ENCODE measurements at regions not wholly inside any gene's neighbourhood (a gene's known extent, or its start where the extent isn't known, plus 50 kb on each side); places are given as distances from the start of the nearest gene placed in this dataset.

DNA sequence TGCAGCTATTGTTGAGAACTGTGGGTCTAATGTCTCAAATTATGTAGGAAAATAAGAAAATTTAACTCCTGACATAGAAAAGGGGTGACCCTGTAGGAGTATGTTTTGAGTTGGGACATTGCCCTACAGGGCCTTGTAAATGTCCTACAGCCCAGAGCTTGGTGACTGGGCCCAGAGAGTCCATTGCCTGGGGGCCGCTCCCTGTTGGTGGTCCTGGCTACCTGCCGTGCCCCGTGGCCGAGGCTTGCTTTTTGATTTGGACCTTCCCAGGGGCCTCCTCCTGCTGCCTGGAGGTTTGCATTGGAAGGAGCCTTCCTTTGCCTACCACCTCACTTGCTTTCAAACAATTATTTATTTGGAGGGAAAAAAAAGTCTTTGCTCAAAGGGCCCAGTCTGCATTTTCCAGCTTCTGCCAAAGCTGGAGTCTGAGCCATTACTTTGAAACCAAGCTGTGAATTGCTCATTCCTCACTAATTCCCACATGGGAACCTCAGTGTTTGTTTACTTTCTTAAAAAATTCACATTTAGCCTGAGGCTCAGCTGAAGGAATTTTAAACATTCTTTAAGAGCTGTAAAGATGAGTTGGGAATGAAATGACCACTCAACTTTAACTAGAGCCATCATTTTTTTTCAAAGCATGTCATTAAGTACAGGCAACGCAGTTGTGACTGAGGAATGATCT, 355.0 kb downstream of the GLRX3 start:
- Histone ChIP-seq H3K27me3 (ENCODE audit: control insufficient read depth, insufficient read depth, low read length) (no peaks in the 10 kb centered on the region), H3K4me3 (ENCODE audit: low read depth, low read length) (no peak overlapping the region), H3K27ac (ENCODE audit: low read depth, low read length) (peak overlapping the region; percentile 29; the same call in 1 of the 2 replicates), H3K36me3 (ENCODE audit: control insufficient read depth, insufficient read depth, low read length) (no peaks in the 10 kb centered on the region), H3K9ac (ENCODE audit: low read length) (peak overlapping the region; percentile 29), H3K4me1 (ENCODE audit: control insufficient read depth, insufficient read depth, low read length) (peaks cover 31% of the 10 kb centered on the region), H3K9me3 (ENCODE audit: control insufficient read depth, insufficient read depth, low read depth, low read length) (no peaks in the 10 kb centered on the region)

- Histone ChIP-seq H3K36me3 (ENCODE audit: control insufficient read depth, insufficient read depth, low read length) (no peaks in the 10 kb centered on the region), H3K9me3 (ENCODE audit: control insufficient read depth, insufficient read depth, low read depth, low read length) (no peaks in the 10 kb centered on the region), H3K4me3 (ENCODE audit: low read depth, low read length) (no peak overlapping the region), H3K27ac (ENCODE audit: low read depth, low read length) (0 out of 2 replicates have a peak overlapping the region, but pooled peaks have one; percentile 29), H3K27me3 (ENCODE audit: control insufficient read depth, insufficient read depth, low read length) (no peaks in the 10 kb centered on the region), H3K9ac (ENCODE audit: low read length) (peak overlapping the region; percentile 29), H3K4me1 (ENCODE audit: control insufficient read depth, insufficient read depth, low read length) (peaks cover 31% of the 10 kb centered on the region)
Observed at GRCh38 chr10:130491693-130492050, 355.5 kb downstream of the GLRX3 start.

GRCh38 chr10:130492266-130492934, 356.2 kb downstream of the GLRX3 start:
- Histone ChIP-seq H3K4me3 (ENCODE audit: low read depth, low read length) (no peak overlapping the region), H3K9ac (ENCODE audit: low read length) (no peak overlapping the region), H3K36me3 (ENCODE audit: control insufficient read depth, insufficient read depth, low read length) (no peaks in the 10 kb centered on the region), H3K27ac (ENCODE audit: low read depth, low read length) (no peak overlapping the region), H3K9me3 (ENCODE audit: control insufficient read depth, insufficient read depth, low read depth, low read length) (no peaks in the 10 kb centered on the region), H3K27me3 (ENCODE audit: control insufficient read depth, insufficient read depth, low read length) (no peaks in the 10 kb centered on the region), H3K4me1 (ENCODE audit: control insufficient read depth, insufficient read depth, low read length) (peaks cover 26% of the 10 kb centered on the region)

- peaks cover 21% of the 10 kb centered on the region for H3K4me1 ChIP-seq (ENCODE audit: control insufficient read depth, insufficient read depth, low read length)
- H3K27ac ChIP-seq (ENCODE audit: low read depth, low read length) = no peak overlapping the region
- H3K9ac ChIP-seq (ENCODE audit: low read length) = no peak overlapping the region
- H3K27me3 ChIP-seq (ENCODE audit: control insufficient read depth, insufficient read depth, low read length) = no peaks in the 10 kb centered on the region
- H3K9me3 ChIP-seq (ENCODE audit: control insufficient read depth, insufficient read depth, low read depth, low read length) = no peaks in the 10 kb centered on the region
- H3K4me3 ChIP-seq (ENCODE audit: low read depth, low read length) = no peak overlapping the region
- no peaks in the 10 kb centered on the region for H3K36me3 ChIP-seq (ENCODE audit: control insufficient read depth, insufficient read depth, low read length)
Observed at GRCh38 chr10:130493021-130493420, 356.8 kb downstream of the GLRX3 start.

DNA sequence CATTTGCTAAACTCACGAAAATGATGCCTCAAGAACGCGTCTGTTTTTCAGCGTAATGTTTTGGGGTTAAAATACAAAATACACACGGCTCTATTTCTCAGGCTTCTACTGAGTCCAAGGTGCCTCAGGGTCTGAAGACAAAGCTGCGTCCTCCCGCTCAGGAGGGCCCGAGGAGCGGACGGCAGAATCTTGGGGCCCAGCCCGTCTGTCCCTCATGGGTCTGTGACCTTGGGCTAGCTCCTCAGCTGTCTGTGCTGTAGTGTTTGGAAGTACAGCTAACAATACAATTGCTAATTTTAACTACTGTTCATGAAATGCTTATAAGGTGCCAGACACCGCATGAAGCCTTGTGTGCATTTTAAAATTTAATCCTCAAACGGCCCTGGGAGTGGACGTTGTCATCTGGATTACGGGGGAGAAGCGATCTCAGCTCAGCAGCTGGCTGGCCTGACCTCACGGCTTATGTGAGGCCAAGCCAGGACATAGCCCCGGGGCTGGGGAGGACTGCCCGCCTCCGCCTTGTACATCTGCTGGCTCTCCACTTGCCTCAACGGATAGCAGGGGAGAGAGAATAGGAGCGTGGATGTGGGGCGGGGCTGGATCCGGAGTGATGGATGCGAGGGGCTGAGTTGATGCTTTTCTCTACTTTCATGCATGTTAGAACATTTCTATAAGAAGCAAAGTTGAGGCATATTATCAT, 357.4 kb downstream of the GLRX3 start:
- no peak overlapping the region for H3K27ac ChIP-seq (ENCODE audit: low read depth, low read length)
- H3K36me3 ChIP-seq (ENCODE audit: control insufficient read depth, insufficient read depth, low read length) = no peaks in the 10 kb centered on the region
- H3K4me1 ChIP-seq (ENCODE audit: control insufficient read depth, insufficient read depth, low read length) = peaks cover 21% of the 10 kb centered on the region
- H3K9me3 ChIP-seq (ENCODE audit: control insufficient read depth, insufficient read depth, low read depth, low read length) = no peaks in the 10 kb centered on the region
- H3K27me3 ChIP-seq (ENCODE audit: control insufficient read depth, insufficient read depth, low read length) = no peaks in the 10 kb centered on the region
- H3K4me3 ChIP-seq (ENCODE audit: low read depth, low read length) = no peak overlapping the region
- H3K9ac ChIP-seq (ENCODE audit: low read length) = no peak overlapping the region

DNA sequence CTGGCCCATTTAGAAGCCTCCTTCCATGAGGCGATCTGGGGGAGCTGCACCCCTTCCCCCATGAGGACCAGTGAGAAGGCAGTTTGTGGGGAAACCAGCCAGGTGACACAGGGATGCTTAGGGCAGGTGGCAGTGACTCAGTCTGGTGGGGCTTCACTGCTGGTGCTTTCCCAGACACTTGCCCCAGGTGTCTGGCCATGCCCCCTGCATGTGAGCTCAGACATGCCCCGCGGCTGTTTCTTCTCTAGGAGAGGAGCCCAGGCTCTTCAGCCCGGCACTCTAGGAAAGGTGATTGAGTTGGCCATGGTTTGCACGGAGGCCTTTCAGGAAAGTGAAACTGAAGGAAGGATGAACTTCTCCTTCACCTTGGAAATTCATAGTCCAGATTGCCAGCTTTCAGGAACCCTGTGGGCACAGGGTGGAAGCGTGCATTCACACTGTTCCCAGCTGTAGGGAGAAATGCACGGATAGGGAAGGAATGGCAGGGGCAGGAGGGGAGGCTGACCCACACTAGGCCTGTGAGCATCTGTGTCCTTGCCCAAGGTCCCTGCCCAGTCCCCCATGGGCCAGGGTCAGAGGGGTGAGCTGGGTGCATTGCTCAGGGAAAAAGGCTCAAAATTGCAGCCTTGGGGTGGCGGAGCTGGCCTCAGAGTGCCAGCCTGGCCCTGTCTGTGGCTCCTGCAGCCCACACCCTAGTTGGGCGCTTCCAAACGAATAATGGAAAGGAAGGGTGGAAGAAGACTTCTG, 359.1 kb downstream of the GLRX3 start:
- no peaks in the 10 kb centered on the region for H3K9me3 ChIP-seq (ENCODE audit: control insufficient read depth, insufficient read depth, low read depth, low read length)
- H3K36me3 ChIP-seq (ENCODE audit: control insufficient read depth, insufficient read depth, low read length) = no peaks in the 10 kb centered on the region
- no peak overlapping the region for H3K4me3 ChIP-seq (ENCODE audit: low read depth, low read length)
- no peak overlapping the region for H3K9ac ChIP-seq (ENCODE audit: low read length)
- no peak overlapping the region for H3K27ac ChIP-seq (ENCODE audit: low read depth, low read length)
- H3K4me1 ChIP-seq (ENCODE audit: control insufficient read depth, insufficient read depth, low read length) = peaks cover 20% of the 10 kb centered on the region
- H3K27me3 ChIP-seq (ENCODE audit: control insufficient read depth, insufficient read depth, low read length) = no peaks in the 10 kb centered on the region

- H3K9ac ChIP-seq (ENCODE audit: low read length) = no peak overlapping the region
- no peak overlapping the region for H3K4me3 ChIP-seq (ENCODE audit: low read depth, low read length)
- H3K27ac ChIP-seq (ENCODE audit: low read depth, low read length) = no peak overlapping the region
- no peaks in the 10 kb centered on the region for H3K9me3 ChIP-seq (ENCODE audit: control insufficient read depth, insufficient read depth, low read depth, low read length)
- no peaks in the 10 kb centered on the region for H3K27me3 ChIP-seq (ENCODE audit: control insufficient read depth, insufficient read depth, low read length)
- peaks cover 13% of the 10 kb centered on the region for H3K4me1 ChIP-seq (ENCODE audit: control insufficient read depth, insufficient read depth, low read length)
- H3K36me3 ChIP-seq (ENCODE audit: control insufficient read depth, insufficient read depth, low read length) = no peaks in the 10 kb centered on the region
Observed at GRCh38 chr10:130495891-130496636, 359.9 kb downstream of the GLRX3 start.

DNA sequence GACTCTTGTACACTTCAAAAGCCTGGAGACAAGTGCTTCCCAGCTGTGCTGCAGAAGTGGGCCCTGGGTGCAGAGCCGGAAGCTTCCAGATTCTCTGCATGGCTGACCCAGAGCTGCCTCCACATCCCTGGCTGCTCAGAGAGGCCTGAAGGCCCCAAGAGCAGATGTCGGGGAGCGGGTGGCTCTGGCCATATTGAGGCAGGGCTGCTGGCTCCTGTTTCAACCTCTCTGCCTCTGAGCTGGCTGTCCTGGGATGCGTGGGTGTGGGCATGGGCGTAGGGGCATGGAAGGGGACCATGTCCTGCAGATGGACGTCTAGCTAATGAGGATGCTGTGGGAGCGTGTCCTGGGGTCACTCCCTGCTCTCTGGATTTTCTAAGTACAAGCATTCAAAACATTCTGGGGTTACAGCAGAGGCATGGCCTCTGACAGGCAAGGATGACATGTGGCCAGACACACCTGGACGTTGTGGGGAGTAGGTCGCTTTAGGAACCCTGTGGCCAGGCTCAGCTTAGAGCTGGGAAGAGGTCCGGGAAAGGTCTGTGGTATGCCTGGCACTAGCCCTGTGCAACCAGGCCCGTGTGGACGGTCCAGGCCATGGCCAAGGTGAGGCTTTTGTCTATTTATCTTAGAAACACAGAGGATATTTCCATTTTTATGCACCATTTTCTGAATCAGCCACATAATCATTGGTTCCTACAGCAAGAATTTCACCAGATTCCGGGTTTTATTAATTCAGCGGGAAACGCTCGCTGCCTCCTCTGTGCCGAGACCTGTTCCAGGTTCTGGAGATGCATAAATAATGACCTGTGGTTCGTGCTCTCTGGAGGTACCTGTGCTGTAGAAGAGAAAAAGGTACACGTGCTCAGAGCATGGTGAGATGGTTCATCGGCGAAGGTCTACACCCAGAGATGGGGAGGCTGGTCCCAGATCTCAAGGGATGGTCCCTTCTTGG, 361.1 kb downstream of the GLRX3 start:
- no peaks in the 10 kb centered on the region for H3K36me3 ChIP-seq (ENCODE audit: control insufficient read depth, insufficient read depth, low read length)
- no peaks in the 10 kb centered on the region for H3K27me3 ChIP-seq (ENCODE audit: control insufficient read depth, insufficient read depth, low read length)
- H3K4me1 ChIP-seq (ENCODE audit: control insufficient read depth, insufficient read depth, low read length) = no peaks in the 10 kb centered on the region
- H3K4me3 ChIP-seq (ENCODE audit: low read depth, low read length) = no peak overlapping the region
- no peak overlapping the region for H3K27ac ChIP-seq (ENCODE audit: low read depth, low read length)
- H3K9me3 ChIP-seq (ENCODE audit: control insufficient read depth, insufficient read depth, low read depth, low read length) = no peaks in the 10 kb centered on the region
- H3K9ac ChIP-seq (ENCODE audit: low read length) = no peak overlapping the region

DNA sequence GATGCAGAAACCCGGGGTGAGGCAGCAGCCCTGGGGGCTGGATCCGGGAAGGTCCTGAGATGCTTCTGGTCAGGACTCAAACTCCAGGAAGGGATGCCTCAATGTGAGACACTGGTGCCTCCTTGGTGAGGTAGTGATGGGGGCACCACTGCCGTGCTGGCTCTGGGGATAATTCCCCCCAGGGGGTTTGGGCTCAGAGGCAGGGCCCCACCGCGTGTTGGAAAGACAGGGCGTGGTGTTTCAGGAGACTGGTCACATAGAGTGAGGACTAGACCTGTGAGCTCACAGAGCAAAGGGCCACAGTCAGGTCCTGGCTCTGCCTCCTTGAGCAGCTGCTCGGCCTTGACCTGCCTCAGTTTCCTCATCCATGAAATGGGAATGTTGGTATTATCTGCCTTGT, 361.9 kb downstream of the GLRX3 start:
- no peaks in the 10 kb centered on the region for H3K27me3 ChIP-seq (ENCODE audit: control insufficient read depth, insufficient read depth, low read length)
- no peak overlapping the region for H3K27ac ChIP-seq (ENCODE audit: low read depth, low read length)
- no peak overlapping the region for H3K4me3 ChIP-seq (ENCODE audit: low read depth, low read length)
- no peaks in the 10 kb centered on the region for H3K36me3 ChIP-seq (ENCODE audit: control insufficient read depth, insufficient read depth, low read length)
- H3K9me3 ChIP-seq (ENCODE audit: control insufficient read depth, insufficient read depth, low read depth, low read length) = 0 out of 2 replicates have a peak, but pooled peaks cover under 1% of the 10 kb centered on the region
- no peak overlapping the region for H3K9ac ChIP-seq (ENCODE audit: low read length)
- no peaks in the 10 kb centered on the region for H3K4me1 ChIP-seq (ENCODE audit: control insufficient read depth, insufficient read depth, low read length)
